Neural crest cell (in vitro differentiated cells): ENCODE measurements at regions not wholly inside any gene's neighbourhood (a gene's known extent, or its start where the extent isn't known, plus 50 kb on each side); places are given as distances from the start of the nearest gene placed in this dataset.

Experiments
- DNase-seq: peaks from one replicate; pipeline ENCODE4 v3.0.0; 2021; ENCODE audit warnings: low read depth, mixed read lengths, low spot score
- H3K27ac Mint-ChIP-seq: one replicate; pipeline ENCODE4 v1.8.0; 2021; ENCODE audit warnings: mild to moderate bottlenecking, mixed read lengths; ENCODE audit not compliant: unreplicated experiment
- H3K27me3 Mint-ChIP-seq: 2 replicates; pipeline ENCODE4 v1.8.0; 2021; ENCODE audit warnings: low read depth, mild to moderate bottlenecking, mixed read lengths
- H3K36me3 Mint-ChIP-seq: 2 replicates; pipeline ENCODE4 v1.8.0; 2021; ENCODE audit warnings: low read depth, mild to moderate bottlenecking, mixed read lengths
- H3K4me1 Mint-ChIP-seq: 2 replicates; pipeline ENCODE4 v1.8.0; 2021; ENCODE audit warnings: mixed read lengths
- H3K4me3 Mint-ChIP-seq: one replicate; pipeline ENCODE4 v1.8.0; 2021; ENCODE audit warnings: mild to moderate bottlenecking, mixed read lengths
- H3K9me3 Mint-ChIP-seq: 2 replicates; pipeline ENCODE4 v1.8.0; 2021; ENCODE audit warnings: mixed read lengths
- TF ChIP-seq, protein P1 (sequence below): fragments of 200-600 bp; sonication (generic); conservative IDR thresholded peaks from 2 replicates; pipeline ENCODE4 v1.5.0; 2021; ENCODE audit warnings: antibody characterized with exemption, mild to moderate bottlenecking

GRCh38 chr5:124053340-124053739 is 541.4 kb downstream of the CSNK1G3 start:
- Mint-ChIP-seq H3K4me3 (no peak overlapping the region), H3K36me3 (no peaks in the 10 kb centered on the region), H3K9me3 (no peaks in the 10 kb centered on the region), H3K4me1 (peaks cover 49% of the 10 kb centered on the region), H3K27ac (no peak overlapping the region), H3K27me3 (no peaks in the 10 kb centered on the region)
- TF ChIP-seq, protein P1, sequence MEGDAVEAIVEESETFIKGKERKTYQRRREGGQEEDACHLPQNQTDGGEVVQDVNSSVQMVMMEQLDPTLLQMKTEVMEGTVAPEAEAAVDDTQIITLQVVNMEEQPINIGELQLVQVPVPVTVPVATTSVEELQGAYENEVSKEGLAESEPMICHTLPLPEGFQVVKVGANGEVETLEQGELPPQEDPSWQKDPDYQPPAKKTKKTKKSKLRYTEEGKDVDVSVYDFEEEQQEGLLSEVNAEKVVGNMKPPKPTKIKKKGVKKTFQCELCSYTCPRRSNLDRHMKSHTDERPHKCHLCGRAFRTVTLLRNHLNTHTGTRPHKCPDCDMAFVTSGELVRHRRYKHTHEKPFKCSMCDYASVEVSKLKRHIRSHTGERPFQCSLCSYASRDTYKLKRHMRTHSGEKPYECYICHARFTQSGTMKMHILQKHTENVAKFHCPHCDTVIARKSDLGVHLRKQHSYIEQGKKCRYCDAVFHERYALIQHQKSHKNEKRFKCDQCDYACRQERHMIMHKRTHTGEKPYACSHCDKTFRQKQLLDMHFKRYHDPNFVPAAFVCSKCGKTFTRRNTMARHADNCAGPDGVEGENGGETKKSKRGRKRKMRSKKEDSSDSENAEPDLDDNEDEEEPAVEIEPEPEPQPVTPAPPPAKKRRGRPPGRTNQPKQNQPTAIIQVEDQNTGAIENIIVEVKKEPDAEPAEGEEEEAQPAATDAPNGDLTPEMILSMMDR, result no peak
- DNase-seq, result no peak

- peaks cover 40% of the 10 kb centered on the region for H3K4me1 Mint-ChIP-seq
- H3K9me3 Mint-ChIP-seq, result no peaks in the 10 kb centered on the region
- no peak for DNase-seq
- H3K36me3 Mint-ChIP-seq, result no peaks in the 10 kb centered on the region
- TF ChIP-seq, protein P1, result no peak
- peak overlapping the region; percentile 46 for H3K27ac Mint-ChIP-seq
- no peaks in the 10 kb centered on the region for H3K27me3 Mint-ChIP-seq
- no peak overlapping the region for H3K4me3 Mint-ChIP-seq
Measured at GRCh38 chr5:124052201-124052600, 540.2 kb downstream of the CSNK1G3 start.

- TF ChIP-seq, protein P1, result no peak
- no peak overlapping the region for H3K27ac Mint-ChIP-seq
- H3K4me3 Mint-ChIP-seq, result no peak overlapping the region
- DNase-seq, result no peak
- no peaks in the 10 kb centered on the region for H3K36me3 Mint-ChIP-seq
- no peaks in the 10 kb centered on the region for H3K27me3 Mint-ChIP-seq
- no peaks in the 10 kb centered on the region for H3K9me3 Mint-ChIP-seq
- H3K4me1 Mint-ChIP-seq, result peaks cover 49% of the 10 kb centered on the region
Measured at GRCh38 chr5:124050120-124050770, 538.3 kb downstream of the CSNK1G3 start.

DNA sequence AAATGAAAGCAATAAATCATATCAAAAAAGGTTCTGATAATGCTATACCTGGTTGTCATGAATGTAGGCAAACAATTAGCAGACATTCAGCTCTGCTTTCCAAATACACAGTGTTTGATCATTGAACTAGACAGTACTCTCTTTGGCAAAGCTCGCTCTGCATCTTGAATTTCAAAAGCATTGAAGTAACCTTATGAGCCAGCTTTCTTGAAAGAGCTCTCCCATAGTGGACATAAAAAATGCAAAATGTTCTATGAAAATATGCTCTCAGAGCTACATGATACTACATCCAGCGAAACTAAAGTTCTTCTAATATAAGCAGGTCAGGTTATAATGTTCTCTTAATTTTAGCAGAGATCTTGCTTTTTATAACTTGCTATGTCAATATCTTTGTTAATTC is 533.4 kb downstream of the CSNK1G3 start:
- no peaks in the 10 kb centered on the region for H3K27me3 Mint-ChIP-seq
- peaks cover 5% of the 10 kb centered on the region for H3K9me3 Mint-ChIP-seq
- H3K27ac Mint-ChIP-seq, result no peak overlapping the region

GRCh38 chr5:124044613-124045012 is 532.6 kb downstream of the CSNK1G3 start:
- H3K36me3 Mint-ChIP-seq, result peaks cover 5% of the 10 kb centered on the region
- TF ChIP-seq, protein P1, result no peak
- no peak overlapping the region for H3K27ac Mint-ChIP-seq
- no peak overlapping the region for H3K4me3 Mint-ChIP-seq
- DNase-seq, result no peak
- peaks cover 5% of the 10 kb centered on the region for H3K9me3 Mint-ChIP-seq
- H3K27me3 Mint-ChIP-seq, result no peaks in the 10 kb centered on the region
- peaks cover 29% of the 10 kb centered on the region for H3K4me1 Mint-ChIP-seq

More for the DNA sequence above, 533.4 kb downstream of the CSNK1G3 start:
- Mint-ChIP-seq H3K36me3 (peaks cover 5% of the 10 kb centered on the region), H3K4me1 (peaks cover 29% of the 10 kb centered on the region), H3K4me3 (no peak overlapping the region)
- TF ChIP-seq, protein P1, result no peak
- DNase-seq, result no peak
